B cell (primary cell): ENCODE measurements at regions not wholly inside any gene's neighbourhood (a gene's known extent, or its start where the extent isn't known, plus 50 kb on each side); places are given as distances from the start of the nearest gene placed in this dataset.

Source experiments
- ATAC-seq: fragments of 200-7000 bp; cut with Tn5 transposase; one replicate; pipeline ENCODE4 v1.10.0; 2021; ENCODE audit warnings: low read depth, mild to moderate bottlenecking, moderate number of reproducible peaks, moderate library complexity
- CTCF ChIA-PET: fragments of 350-600 bp; sonication (Branson Sonifier 250); formaldehyde crosslinking; loops from one replicate; lab custom pipeline; 2021; ENCODE audit warnings: antibody characterized with exemption, inconsistent platforms; lab: Charles Lee
- POLR2A ChIA-PET: fragments of 350-600 bp; sonication (Branson Sonifier 250); formaldehyde crosslinking; loops from one replicate; lab custom pipeline; 2021; ENCODE audit warnings: antibody characterized with exemption; lab: Charles Lee
- DNase-seq: peaks from one replicate; pipeline ENCODE4 v3.0.0; 2013
- H2AFZ ChIP-seq: 2 replicates; pipeline ENCODE4 v1.6.1; 2012; ENCODE audit warnings: mild to moderate bottlenecking, low read depth, low read length; ENCODE audit not compliant: insufficient read depth, poor library complexity, severe bottlenecking
- H3K27ac ChIP-seq, 2 donors: 1 replicate in 1 of 2; 2 replicates in 1 of 2; pipeline ENCODE4 v1.5.1; 2012 to 2013; ENCODE audit warnings: low read length in 2 of 2, mild to moderate bottlenecking in 2 of 2, moderate library complexity in 1 of 2
- H3K27me3 ChIP-seq, 4 experiments: fragments of 200-600 bp in 1 of 4; sonication (generic) in 1 of 4; replicated peaks in 1 of 4; 1 replicate in 2 of 4; 2 replicates in 2 of 4; pipeline versions ENCODE4 v1.6.1 to v1.7.0; 2013 to 2016; ENCODE audit warnings: low read length in 3 of 4, mild to moderate bottlenecking in 2 of 4, mixed read lengths in 1 of 4, moderate library complexity in 1 of 4; ENCODE audit not compliant: insufficient read depth in 4 of 4, control insufficient read depth in 3 of 4; ENCODE audit errors: control extremely low read depth in 1 of 4
- H3K36me3 ChIP-seq, 2 experiments: replicated peaks in 1 of 2; 1 replicate in 1 of 2; 2 replicates in 1 of 2; pipeline versions ENCODE4 v1.6.1 to v1.7.1; 2013; ENCODE audit warnings: low read length in 1 of 2; ENCODE audit not compliant: insufficient read depth in 2 of 2, control insufficient read depth in 1 of 2; ENCODE audit errors: control extremely low read depth in 1 of 2, extremely low read depth in 1 of 2
- H3K4me1 ChIP-seq, 2 donors: fragments of 200-600 bp in 1 of 2; sonication (generic) in 1 of 2; 1 replicate in 1 of 2; 2 replicates in 1 of 2; pipeline versions ENCODE4 v1.5.1 to v1.6.1; 2013 to 2017; ENCODE audit warnings: low read length in 2 of 2; ENCODE audit not compliant: control insufficient read depth in 2 of 2, insufficient read depth in 2 of 2
- H3K4me2 ChIP-seq: replicated peaks from 2 replicates; pipeline ENCODE3; 2012; ENCODE audit warnings: mild to moderate bottlenecking, low read depth, low read length; ENCODE audit not compliant: poor library complexity, severe bottlenecking
- H3K4me3 ChIP-seq, 5 experiments: fragments of 200-600 bp in 1 of 5; sonication (generic) in 1 of 5; 1 replicate in 3 of 5; 2 replicates in 2 of 5; pipeline versions ENCODE4 v1.5.1 to v1.7.0; 2011 to 2016; ENCODE audit warnings: low read length in 4 of 5, mild to moderate bottlenecking in 4 of 5, low read depth in 2 of 5, control low read depth in 1 of 5, moderate library complexity in 1 of 5; ENCODE audit not compliant: insufficient read depth in 1 of 5; ENCODE audit errors: control extremely low read depth in 1 of 5, extremely low read depth in 1 of 5
- H3K79me2 ChIP-seq: fragments of 200-600 bp; sonication (generic); one replicate; pipeline ENCODE4 v1.6.0; 2016; ENCODE audit warnings: low read length; ENCODE audit not compliant: control insufficient read depth, insufficient read depth
- H3K9ac ChIP-seq: fragments of 200-600 bp; sonication (generic); 2 replicates; pipeline ENCODE4 v1.6.1; 2017; ENCODE audit warnings: mild to moderate bottlenecking, low read length, moderate library complexity
- H3K9me3 ChIP-seq, 3 donors: one replicate each; pipeline versions ENCODE4 v1.6.1 to v1.7.1; 2013; ENCODE audit warnings: low read length in 2 of 3; ENCODE audit not compliant: control insufficient read depth in 2 of 3, insufficient read depth in 1 of 3; ENCODE audit errors: control extremely low read depth in 1 of 3
- H4K20me1 ChIP-seq: 2 replicates; pipeline ENCODE4 v1.6.0; 2012; ENCODE audit warnings: mild to moderate bottlenecking, low read length; ENCODE audit not compliant: insufficient read depth, control insufficient read depth, poor library complexity, severe bottlenecking
- H3K27ac Mint-ChIP-seq: one replicate; pipeline ENCODE4 v1.8.0; 2021; ENCODE audit warnings: mixed read lengths
- H3K27me3 Mint-ChIP-seq: one replicate; pipeline ENCODE4 v1.8.0; 2021; ENCODE audit warnings: mixed read lengths
- H3K4me1 Mint-ChIP-seq: one replicate; pipeline ENCODE4 v1.8.0; 2021; ENCODE audit warnings: mixed read lengths
- H3K4me3 Mint-ChIP-seq: one replicate; pipeline ENCODE4 v1.8.0; 2021; ENCODE audit warnings: mixed read lengths
- H3K9me3 Mint-ChIP-seq: one replicate; pipeline ENCODE4 v1.8.0; 2022; ENCODE audit warnings: mixed read lengths; ENCODE audit not compliant: insufficient read depth
- EZH2 ChIP-seq: IDR thresholded peaks from 2 replicates; pipeline ENCODE4 v1.6.1; 2012; ENCODE audit warnings: borderline replicate concordance, low read depth, mild to moderate bottlenecking, moderate library complexity, low read length; ENCODE audit not compliant: insufficient read depth, poor library complexity, severe bottlenecking
- WGBS: methylation state at CpG from one replicate; pipeline ENCODE4 v1.1.5; 2013; ENCODE audit warnings: missing lambda C conversion rate; ENCODE audit not compliant: insufficient coverage; 5-methylcytosine and 5-hydroxymethylcytosine counted together
- intact Hi-C: fragments of 100-400 bp; cut with micrococcal nuclease; formaldehyde crosslinking; loops from one replicate; pipeline ENCODE4 v1.10.0; 2022
- TF ChIP-seq, protein P1 (sequence below): fragments of 200-600 bp; IDR thresholded peaks from one replicate; pipeline ENCODE4 v1.8.0; 2022; ENCODE audit warnings: antibody characterized with exemption, mild to moderate bottlenecking

DNA sequence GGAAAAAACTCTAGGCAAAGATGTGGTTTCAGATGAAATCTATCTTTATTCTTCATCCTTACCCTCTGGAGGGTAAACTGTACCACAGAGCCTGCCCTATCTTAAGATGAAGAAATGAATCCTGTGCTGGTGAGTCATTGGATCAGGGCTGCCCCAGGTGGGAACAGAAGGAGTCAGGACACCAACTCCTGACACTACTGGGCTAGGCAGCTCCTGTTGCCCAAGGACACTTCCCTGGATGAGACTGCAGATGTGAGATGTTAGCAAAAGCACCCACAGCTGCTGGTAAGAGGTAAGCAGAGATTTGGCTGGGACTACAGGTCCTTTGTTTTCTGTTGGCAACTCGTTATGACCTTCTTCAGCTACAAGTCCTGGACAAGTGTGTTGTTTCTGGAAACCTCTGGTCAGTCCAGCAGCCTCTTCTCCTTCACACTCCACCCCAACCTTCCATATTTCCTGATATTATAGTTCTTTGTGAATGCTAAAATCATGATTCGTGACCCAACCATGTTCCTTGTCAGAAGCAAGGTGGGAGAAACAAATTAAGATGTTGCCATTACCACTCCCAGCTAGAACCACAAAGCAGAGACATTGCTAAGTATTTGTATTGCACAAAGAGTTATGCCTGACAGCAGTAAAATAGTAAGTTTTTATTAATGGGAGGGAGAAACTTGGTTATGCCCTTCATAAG lies 104.2 kb upstream of the TGFBR2 start:
- ATAC-seq = no peak
- H4K20me1 ChIP-seq = no peaks in the 10 kb centered on the region
- H2AFZ ChIP-seq = no peak overlapping the region
- peaks cover 0 to 3% (median 0%) of the 10 kb centered on the region in 3 donors for H3K9me3 ChIP-seq
- peak overlapping the region; percentile 15 for H3K4me2 ChIP-seq
- Mint-ChIP-seq H3K4me3 (peak overlapping the region; percentile 77), H3K9me3 (no peaks in the 10 kb centered on the region), H3K27ac (peak overlapping the region; percentile 93), H3K27me3 (no peaks in the 10 kb centered on the region), H3K4me1 (peaks cover 59% of the 10 kb centered on the region)
- H3K27ac ChIP-seq = peak overlapping the region; percentile 70 to 77
- no peak overlapping the region for H3K4me3 ChIP-seq
- intact Hi-C loops = loop anchor here (2.0 to 5.0 kb wide), 2 partner anchors 103 to 235 kb away; no protein-coding TSS in a partner anchor
- POLR2A ChIA-PET = interaction anchor here (0.5 to 1.4 kb wide), 3 partner anchors 102 to 114 kb away, joined by 3 to 5 read pairs (median 4); partner anchors contain the start of gene TGFBR2
- CTCF ChIA-PET = interaction anchor here (1.3 to 1.4 kb wide), 2 partner anchors 102 to 105 kb away, joined by 4 to 6 read pairs; no protein-coding TSS in a partner anchor
- WGBS = no CpG with 5 or more reads among the region's 2 CpGs
- TF ChIP-seq EZH2 = no peak
- TF ChIP-seq, protein P1, sequence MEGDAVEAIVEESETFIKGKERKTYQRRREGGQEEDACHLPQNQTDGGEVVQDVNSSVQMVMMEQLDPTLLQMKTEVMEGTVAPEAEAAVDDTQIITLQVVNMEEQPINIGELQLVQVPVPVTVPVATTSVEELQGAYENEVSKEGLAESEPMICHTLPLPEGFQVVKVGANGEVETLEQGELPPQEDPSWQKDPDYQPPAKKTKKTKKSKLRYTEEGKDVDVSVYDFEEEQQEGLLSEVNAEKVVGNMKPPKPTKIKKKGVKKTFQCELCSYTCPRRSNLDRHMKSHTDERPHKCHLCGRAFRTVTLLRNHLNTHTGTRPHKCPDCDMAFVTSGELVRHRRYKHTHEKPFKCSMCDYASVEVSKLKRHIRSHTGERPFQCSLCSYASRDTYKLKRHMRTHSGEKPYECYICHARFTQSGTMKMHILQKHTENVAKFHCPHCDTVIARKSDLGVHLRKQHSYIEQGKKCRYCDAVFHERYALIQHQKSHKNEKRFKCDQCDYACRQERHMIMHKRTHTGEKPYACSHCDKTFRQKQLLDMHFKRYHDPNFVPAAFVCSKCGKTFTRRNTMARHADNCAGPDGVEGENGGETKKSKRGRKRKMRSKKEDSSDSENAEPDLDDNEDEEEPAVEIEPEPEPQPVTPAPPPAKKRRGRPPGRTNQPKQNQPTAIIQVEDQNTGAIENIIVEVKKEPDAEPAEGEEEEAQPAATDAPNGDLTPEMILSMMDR = no peak
- H3K4me1 ChIP-seq = peaks cover 37 to 40% of the 10 kb centered on the region in 2 donors
- DNase-seq = no peak
- H3K27me3 ChIP-seq = no peaks in the 10 kb centered on the region
- no peaks in the 10 kb centered on the region for H3K36me3 ChIP-seq
- H3K9ac ChIP-seq = no peak overlapping the region
- peaks cover 2% of the 10 kb centered on the region for H3K79me2 ChIP-seq

DNA sequence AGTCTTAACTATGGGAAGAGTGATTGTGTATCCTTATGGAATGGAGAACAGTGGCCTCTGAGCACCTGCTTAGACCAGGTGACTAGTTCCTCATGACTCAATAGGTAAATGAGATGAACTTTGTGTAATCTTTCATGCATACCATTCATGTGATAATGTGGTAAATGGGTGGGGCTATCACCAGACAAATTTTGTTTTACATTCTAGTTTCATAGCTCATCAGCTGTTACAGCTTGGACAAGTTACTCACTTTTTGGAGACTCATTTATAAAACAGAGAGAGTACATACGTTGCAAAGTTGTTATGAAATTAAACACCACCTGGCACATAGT lies 103.7 kb upstream of the TGFBR2 start:
- Mint-ChIP-seq H3K4me3 (peak overlapping the region; percentile 77), H3K27ac (peak overlapping the region; percentile 93), H3K27me3 (no peaks in the 10 kb centered on the region), H3K4me1 (peaks cover 59% of the 10 kb centered on the region), H3K9me3 (no peaks in the 10 kb centered on the region)
- peak overlapping the region; percentile 15 for H3K4me2 ChIP-seq
- H3K36me3 ChIP-seq = no peaks in the 10 kb centered on the region
- peaks cover 37 to 40% of the 10 kb centered on the region in 2 donors for H3K4me1 ChIP-seq
- no peak overlapping the region for H3K4me3 ChIP-seq
- H4K20me1 ChIP-seq = no peaks in the 10 kb centered on the region
- no peak overlapping the region for H2AFZ ChIP-seq
- no peak overlapping the region for H3K9ac ChIP-seq
- H3K27me3 ChIP-seq = no peaks in the 10 kb centered on the region
- H3K79me2 ChIP-seq = peaks cover 2% of the 10 kb centered on the region
- DNase-seq = peak; percentile 86
- ATAC-seq = peak; percentile 83
- POLR2A ChIA-PET = interaction anchor here (0.5 to 1.4 kb wide), 4 partner anchors 15 to 114 kb away, joined by 3 to 5 read pairs (median 4); partner anchors contain the start of gene TGFBR2
- CTCF ChIA-PET = interaction anchor here (0.8 to 1.4 kb wide), 4 partner anchors 102 to 190 kb away, joined by 3 to 6 read pairs (median 4); no protein-coding TSS in a partner anchor
- H3K9me3 ChIP-seq = peaks cover 0 to 3% (median 0%) of the 10 kb centered on the region in 3 donors
- WGBS = no CpG with 5 or more reads among the region's 1 CpG
- no peak for TF ChIP-seq EZH2
- TF ChIP-seq, protein P1 = no peak
- H3K27ac ChIP-seq = peak overlapping the region; percentile 70 to 77
- intact Hi-C loops = loop anchor here (2.0 to 5.0 kb wide), 2 partner anchors 102 to 235 kb away; no protein-coding TSS in a partner anchor
